ENCODE measurements at regions not wholly inside any gene's neighbourhood (a gene's known extent, or its start where the extent isn't known, plus 50 kb on each side); places are given as distances from the start of the nearest gene placed in this dataset.

DNA sequence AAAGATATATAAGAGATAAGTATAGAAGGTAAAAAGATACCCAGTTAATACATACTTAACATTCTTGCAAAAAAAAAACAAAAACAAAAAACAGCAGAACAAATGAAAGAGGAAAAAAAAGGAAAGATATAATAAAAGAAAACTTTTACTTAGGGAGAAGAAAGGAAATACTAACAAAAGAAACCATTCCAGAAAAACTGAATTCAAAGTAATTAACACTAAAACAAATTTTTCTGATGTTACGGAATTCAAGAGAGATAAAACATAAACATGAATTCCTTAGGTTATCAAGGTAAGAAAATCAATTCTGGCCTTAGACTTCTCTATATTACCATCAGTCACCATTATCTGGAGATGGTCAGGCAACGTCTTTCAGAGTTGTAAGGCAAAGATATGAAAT is 261.8 kb downstream of the ZEB2 start:
- TF ChIP-seq, protein P1, sequence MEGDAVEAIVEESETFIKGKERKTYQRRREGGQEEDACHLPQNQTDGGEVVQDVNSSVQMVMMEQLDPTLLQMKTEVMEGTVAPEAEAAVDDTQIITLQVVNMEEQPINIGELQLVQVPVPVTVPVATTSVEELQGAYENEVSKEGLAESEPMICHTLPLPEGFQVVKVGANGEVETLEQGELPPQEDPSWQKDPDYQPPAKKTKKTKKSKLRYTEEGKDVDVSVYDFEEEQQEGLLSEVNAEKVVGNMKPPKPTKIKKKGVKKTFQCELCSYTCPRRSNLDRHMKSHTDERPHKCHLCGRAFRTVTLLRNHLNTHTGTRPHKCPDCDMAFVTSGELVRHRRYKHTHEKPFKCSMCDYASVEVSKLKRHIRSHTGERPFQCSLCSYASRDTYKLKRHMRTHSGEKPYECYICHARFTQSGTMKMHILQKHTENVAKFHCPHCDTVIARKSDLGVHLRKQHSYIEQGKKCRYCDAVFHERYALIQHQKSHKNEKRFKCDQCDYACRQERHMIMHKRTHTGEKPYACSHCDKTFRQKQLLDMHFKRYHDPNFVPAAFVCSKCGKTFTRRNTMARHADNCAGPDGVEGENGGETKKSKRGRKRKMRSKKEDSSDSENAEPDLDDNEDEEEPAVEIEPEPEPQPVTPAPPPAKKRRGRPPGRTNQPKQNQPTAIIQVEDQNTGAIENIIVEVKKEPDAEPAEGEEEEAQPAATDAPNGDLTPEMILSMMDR (IDR thresholded peaks at IDR 0.05; ENCODE audit: borderline replicate concordance, insufficient read depth, low read depth, low read length), result no peak
- no peak overlapping the region for H3K4me3 ChIP-seq (ENCODE audit: low read depth, low read length)

DNA sequence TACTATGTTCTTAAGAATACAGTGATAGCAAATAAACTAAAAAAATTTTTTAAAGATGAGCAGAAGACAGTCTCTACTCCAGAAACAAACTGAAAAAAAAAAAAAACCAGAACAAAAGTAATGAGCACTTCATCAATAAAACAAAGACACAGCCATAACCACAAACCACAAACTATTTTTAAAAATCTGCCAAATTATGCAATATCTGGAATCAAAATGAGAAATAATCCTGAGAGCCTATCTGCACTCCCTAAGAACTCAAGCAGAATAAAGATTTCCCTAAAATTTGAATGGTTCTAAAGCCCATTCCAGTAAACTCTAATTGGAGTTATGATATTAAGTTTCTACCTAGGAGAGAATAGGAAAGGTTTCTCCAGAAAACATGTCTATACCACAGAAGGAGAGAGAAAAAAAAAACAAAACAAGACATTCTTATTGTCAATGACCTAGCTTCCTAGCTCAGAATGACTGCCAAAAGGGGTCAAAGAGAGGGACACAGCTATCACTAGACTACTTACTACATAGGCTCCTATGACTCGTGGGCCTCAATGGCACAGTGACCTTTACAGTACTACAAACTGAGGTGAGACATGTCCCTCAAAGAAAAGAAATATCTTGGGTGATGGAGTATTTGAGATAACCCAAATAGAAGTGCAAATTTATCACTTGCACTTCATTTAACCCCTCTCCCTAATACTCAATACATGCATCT is 262.8 kb downstream of the ZEB2 start:
- no peak overlapping the region for H3K4me3 ChIP-seq (ENCODE audit: low read depth, low read length)
- TF ChIP-seq, protein P1 (IDR thresholded peaks at IDR 0.05; ENCODE audit: borderline replicate concordance, insufficient read depth, low read depth, low read length), result no peak

DNA sequence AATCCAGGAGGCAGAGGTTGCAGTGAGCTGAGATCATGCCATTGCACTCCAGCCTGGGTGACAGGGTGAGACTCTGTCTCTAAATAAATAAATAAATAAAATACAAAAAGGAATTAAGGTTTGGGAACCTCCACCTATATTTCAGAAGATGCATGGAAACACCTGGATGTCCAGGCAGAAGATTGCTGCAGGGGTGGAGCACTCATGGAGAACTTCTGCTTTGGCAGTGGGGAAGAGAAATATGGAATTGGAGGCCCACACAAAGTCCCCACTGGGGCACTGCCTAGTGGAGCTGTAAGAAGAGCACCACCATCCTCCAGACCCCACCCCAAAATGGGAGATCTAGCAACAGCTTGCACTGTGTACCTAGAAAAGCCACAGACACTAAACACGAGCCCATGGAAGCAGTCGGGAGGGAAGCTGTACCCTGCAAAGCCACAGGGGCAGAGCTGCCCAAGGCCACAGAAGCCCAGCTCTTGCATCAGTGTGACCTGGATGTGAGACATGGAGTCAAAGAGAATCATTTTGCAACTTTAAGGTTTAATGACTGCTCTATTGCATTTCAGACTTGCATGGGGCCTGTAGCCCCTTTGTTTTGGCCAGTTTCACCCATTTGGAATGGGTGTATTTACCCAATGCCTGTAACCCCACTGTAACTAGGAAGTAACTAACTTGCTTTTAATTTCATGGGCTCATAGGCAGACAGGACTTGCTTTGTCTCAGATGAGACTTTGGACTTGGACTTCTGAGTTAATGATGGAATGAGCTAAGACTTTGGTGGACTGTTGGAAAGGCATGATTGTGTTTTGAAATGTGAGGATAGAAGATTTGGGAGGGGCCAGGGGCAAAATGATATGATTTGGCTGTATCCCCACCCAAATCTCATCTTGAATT is 265.3 kb downstream of the ZEB2 start:
- TF ChIP-seq, protein P1 (IDR thresholded peaks at IDR 0.05; ENCODE audit: borderline replicate concordance, insufficient read depth, low read depth, low read length), result no peak
- no peak overlapping the region for H3K4me3 ChIP-seq (ENCODE audit: low read depth, low read length)

DNA sequence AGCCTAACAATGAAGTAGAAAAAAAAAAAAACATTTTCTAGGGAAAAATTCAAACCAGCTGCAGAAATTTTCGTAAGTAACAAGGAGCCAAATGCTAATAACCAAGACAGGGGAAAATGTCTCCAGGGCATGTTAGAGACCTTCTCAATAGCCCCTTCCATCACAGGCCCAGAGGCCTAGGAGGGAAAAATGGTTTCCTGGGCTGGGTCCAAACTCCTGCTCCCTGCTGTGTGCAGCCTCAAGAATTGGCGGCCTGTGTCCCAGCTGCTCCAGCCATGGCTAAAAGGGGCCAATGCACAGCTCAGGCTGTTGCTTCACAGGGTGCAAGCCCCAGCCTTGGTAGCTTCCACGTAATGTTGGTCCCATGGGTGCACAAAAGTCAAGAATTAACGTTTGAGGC is 266.2 kb downstream of the ZEB2 start:
- TF ChIP-seq, protein P1 (IDR thresholded peaks at IDR 0.05; ENCODE audit: borderline replicate concordance, insufficient read depth, low read depth, low read length), result no peak
- H3K4me3 ChIP-seq (ENCODE audit: low read depth, low read length), result no peak overlapping the region

DNA sequence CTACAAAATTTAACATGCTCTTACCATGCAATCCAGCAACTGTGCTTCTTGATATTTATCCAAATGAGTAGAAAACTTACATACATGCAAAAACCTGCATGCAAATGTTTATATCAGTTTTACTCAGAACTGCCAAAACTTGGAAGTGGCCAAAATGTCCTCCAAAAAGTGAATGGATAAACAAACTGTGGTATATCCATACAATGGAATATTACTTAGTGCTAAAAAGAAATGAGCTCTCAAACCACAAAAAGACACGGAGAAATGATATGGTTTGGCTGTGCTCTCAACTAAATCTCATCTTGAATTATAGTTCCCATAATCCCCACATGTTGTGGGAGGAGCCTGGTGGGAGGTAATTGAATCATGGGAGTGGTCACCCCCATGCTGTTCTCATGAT is 267.2 kb downstream of the ZEB2 start:
- H3K4me3 ChIP-seq (ENCODE audit: low read depth, low read length), result no peak overlapping the region
- TF ChIP-seq, protein P1 (IDR thresholded peaks at IDR 0.05; ENCODE audit: borderline replicate concordance, insufficient read depth, low read depth, low read length), result no peak

DNA sequence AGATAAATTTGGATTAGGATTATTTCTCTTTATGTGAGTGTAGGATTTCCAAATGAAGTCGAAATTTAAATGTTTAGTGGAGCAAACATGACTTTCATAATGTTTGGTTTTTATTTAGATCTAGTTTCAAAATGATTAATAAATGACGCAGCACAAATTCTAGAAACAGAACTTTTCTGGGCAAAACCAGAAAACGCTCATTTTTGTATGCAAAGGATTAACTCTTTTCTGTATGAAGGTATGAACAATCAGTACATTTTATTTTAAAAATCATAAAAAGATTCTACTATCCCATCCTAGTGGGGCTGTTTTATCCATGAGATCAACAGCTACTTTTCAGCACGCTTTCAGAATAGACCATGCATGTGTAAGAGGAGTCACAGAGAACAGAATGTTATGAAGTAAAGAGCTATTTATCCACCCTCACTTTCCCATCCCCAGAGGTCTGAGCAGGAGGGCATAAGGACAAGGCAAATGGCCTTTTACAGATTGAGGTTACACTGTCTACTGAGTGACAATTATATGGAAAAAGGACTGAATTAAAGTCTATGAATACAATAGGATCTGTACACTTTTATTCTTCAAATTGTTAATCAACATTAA is 270.8 kb downstream of the ZEB2 start:
- TF ChIP-seq, protein P1 (IDR thresholded peaks at IDR 0.05; ENCODE audit: borderline replicate concordance, insufficient read depth, low read depth, low read length), result no peak
- H3K4me3 ChIP-seq (ENCODE audit: low read depth, low read length), result no peak overlapping the region
